Adrenal gland (tissue), 5 donors: ENCODE measurements at regions not wholly inside any gene's neighbourhood (a gene's known extent, or its start where the extent isn't known, plus 50 kb on each side); places are given as distances from the start of the nearest gene placed in this dataset.

Experiments used
- POLR2A ChIP-seq, 2 donors: fragments of 450-650 bp; IDR thresholded peaks; one replicate each; pipeline ENCODE4 v1.6.1; 2017; ENCODE audit warnings: antibody characterized with exemption in 2 of 2, mild to moderate bottlenecking in 2 of 2, moderate library complexity in 1 of 2
- TF ChIP-seq, protein P1 (sequence below), 6 experiments: fragments of 450-650 bp in 4 of 6; fragments of 200-600 bp in 2 of 6; sonication (generic) in 1 of 6; IDR thresholded peaks; 1 replicate in 5 of 6; 2 replicates in 1 of 6; pipeline versions ENCODE4 v1.5.1 to v1.8.0; 2016 to 2021; ENCODE audit warnings: antibody characterized with exemption in 6 of 6, mild to moderate bottlenecking in 2 of 6, moderate library complexity in 1 of 6
- donor health status: DM: no; HTN: no; CAD: no.

DNA sequence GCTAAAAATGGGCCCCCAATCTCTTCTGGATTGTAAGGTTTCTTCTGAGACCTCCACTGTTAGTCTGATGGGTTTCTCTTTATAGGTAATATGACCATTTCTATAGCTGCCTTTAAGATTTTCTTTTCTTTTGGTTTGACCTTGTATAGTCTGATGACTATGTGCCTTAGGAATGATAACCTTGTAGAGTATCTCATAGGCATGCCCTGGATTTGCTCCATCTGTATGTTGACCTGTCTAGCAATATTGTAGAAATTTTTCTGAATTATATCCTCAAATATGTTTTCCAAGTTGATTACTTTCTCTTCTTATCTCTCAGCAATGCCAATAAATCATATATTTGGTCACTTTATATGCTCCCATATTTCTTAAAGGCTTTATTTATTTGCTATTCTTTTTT, 1403.8 kb upstream of the GOT2 start:
- TF ChIP-seq, protein P1, sequence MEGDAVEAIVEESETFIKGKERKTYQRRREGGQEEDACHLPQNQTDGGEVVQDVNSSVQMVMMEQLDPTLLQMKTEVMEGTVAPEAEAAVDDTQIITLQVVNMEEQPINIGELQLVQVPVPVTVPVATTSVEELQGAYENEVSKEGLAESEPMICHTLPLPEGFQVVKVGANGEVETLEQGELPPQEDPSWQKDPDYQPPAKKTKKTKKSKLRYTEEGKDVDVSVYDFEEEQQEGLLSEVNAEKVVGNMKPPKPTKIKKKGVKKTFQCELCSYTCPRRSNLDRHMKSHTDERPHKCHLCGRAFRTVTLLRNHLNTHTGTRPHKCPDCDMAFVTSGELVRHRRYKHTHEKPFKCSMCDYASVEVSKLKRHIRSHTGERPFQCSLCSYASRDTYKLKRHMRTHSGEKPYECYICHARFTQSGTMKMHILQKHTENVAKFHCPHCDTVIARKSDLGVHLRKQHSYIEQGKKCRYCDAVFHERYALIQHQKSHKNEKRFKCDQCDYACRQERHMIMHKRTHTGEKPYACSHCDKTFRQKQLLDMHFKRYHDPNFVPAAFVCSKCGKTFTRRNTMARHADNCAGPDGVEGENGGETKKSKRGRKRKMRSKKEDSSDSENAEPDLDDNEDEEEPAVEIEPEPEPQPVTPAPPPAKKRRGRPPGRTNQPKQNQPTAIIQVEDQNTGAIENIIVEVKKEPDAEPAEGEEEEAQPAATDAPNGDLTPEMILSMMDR (IDR thresholded peaks at IDR 0.05), result no peak
- no peak for TF ChIP-seq POLR2A (IDR thresholded peaks at IDR 0.05)
